ENCODE measurements at regions not wholly inside any gene's neighbourhood (a gene's known extent, or its start where the extent isn't known, plus 50 kb on each side); places are given as distances from the start of the nearest gene placed in this dataset.

- Histone ChIP-seq H3K9ac (replicated peaks; ENCODE audit: extremely low read depth, insufficient read depth, low read length) (no peak overlapping the region), H4K20me1 (replicated peaks; ENCODE audit: control insufficient read depth, extremely low read depth, insufficient read depth, low read length) (no peaks in the 10 kb centered on the region), H3K9me1 (replicated peaks; ENCODE audit: control insufficient read depth, extremely low read depth, insufficient read depth, low read length) (no peaks in the 10 kb centered on the region), H3K4me2 (ENCODE audit: insufficient read depth, low read length) (no peak overlapping the region), H3K27ac (ENCODE audit: insufficient read depth, low read depth, low read length) (no peak overlapping the region), H3K4me3 (replicated peaks in 1 of 3; ENCODE audit: insufficient read depth in 1 of 3, low read depth in 1 of 3, low read length in 3 of 3) (no peak overlapping the region), H2AFZ (ENCODE audit: low read depth, low read length) (no peak overlapping the region), H3K9me3 (replicated peaks; ENCODE audit: control insufficient read depth, insufficient read depth, low read length) (peaks cover 7% of the 10 kb centered on the region), H3K27me3 (ENCODE audit: control insufficient read depth in 2 of 2, insufficient read depth in 2 of 2, low read length in 2 of 2) (no peaks in the 10 kb centered on the region), H3K79me2 (ENCODE audit: control insufficient read depth, insufficient read depth, low read length) (no peaks in the 10 kb centered on the region), H3K4me1 (ENCODE audit: control insufficient read depth, extremely low read depth, insufficient read depth, low read length) (no peaks in the 10 kb centered on the region), H3K36me3 (ENCODE audit: control insufficient read depth in 2 of 2, extremely low read depth in 1 of 2, insufficient read depth in 2 of 2, low read length in 2 of 2) (no peaks in the 10 kb centered on the region)
- no peak for FAIRE-seq
- TF ChIP-seq FOS (IDR thresholded peaks at IDR 0.05; ENCODE audit: borderline replicate concordance, insufficient read depth, low read length), result no peak
- no peak for TF ChIP-seq MAX (IDR thresholded peaks at IDR 0.05; ENCODE audit: insufficient read depth, insufficient read length)
- TF ChIP-seq EZH2 (IDR thresholded peaks at IDR 0.05; ENCODE audit: borderline replicate concordance, low read depth, low read length, severe bottlenecking), result no peak
- no peak for TF ChIP-seq GATA2 (IDR thresholded peaks at IDR 0.05; ENCODE audit: insufficient read depth, insufficient read length, low read depth, low read length)
- TF ChIP-seq, protein P1, sequence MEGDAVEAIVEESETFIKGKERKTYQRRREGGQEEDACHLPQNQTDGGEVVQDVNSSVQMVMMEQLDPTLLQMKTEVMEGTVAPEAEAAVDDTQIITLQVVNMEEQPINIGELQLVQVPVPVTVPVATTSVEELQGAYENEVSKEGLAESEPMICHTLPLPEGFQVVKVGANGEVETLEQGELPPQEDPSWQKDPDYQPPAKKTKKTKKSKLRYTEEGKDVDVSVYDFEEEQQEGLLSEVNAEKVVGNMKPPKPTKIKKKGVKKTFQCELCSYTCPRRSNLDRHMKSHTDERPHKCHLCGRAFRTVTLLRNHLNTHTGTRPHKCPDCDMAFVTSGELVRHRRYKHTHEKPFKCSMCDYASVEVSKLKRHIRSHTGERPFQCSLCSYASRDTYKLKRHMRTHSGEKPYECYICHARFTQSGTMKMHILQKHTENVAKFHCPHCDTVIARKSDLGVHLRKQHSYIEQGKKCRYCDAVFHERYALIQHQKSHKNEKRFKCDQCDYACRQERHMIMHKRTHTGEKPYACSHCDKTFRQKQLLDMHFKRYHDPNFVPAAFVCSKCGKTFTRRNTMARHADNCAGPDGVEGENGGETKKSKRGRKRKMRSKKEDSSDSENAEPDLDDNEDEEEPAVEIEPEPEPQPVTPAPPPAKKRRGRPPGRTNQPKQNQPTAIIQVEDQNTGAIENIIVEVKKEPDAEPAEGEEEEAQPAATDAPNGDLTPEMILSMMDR (IDR thresholded peaks at IDR 0.05; ENCODE audit: extremely low read depth in 1 of 2, insufficient read depth in 1 of 2, low read depth in 1 of 2, low read length in 2 of 2), result no peak
- TF ChIP-seq POLR2A (IDR thresholded peaks at IDR 0.05; ENCODE audit: low read depth, low read length), result no peak
- TF ChIP-seq MYC (IDR thresholded peaks at IDR 0.05; ENCODE audit: low read depth, low read length), result no peak
- TF ChIP-seq JUN (IDR thresholded peaks at IDR 0.05; ENCODE audit: borderline replicate concordance, insufficient read depth, insufficient read length, low read depth), result no peak
- TF ChIP-seq POLR2AphosphoS5 (IDR thresholded peaks at IDR 0.05; ENCODE audit: insufficient read depth, low read depth, low read length), result no peak
- CTCF ChIA-PET, result no interaction called here
- POLR2A ChIA-PET, result no interaction called here
- no peak for DNase-seq (ENCODE audit: low read depth, low spot score)
- dilution Hi-C loops (cut with MboI; ENCODE audit: extremely low pct_ligation_motif_present, low sequenced_read_pairs), result no loop called here
- intact Hi-C loops (cut with micrococcal nuclease), result no loop called here
- no TSS peak for BruUV-seq (replicated peaks)
Measured at GRCh38 chr9:1757186-1757585, 258.0 kb upstream of the SMARCA2 start.

All from endothelial cell of umbilical vein (primary cell).